Stimulated activated CD4-positive, alpha-beta T cell treated with anti-CD3 and anti-CD28 coated beads, Interleukin-4, amount 100 ng/mL, for 48 hours (primary cell): ENCODE measurements at regions not wholly inside any gene's neighbourhood (a gene's known extent, or its start where the extent isn't known, plus 50 kb on each side); places are given as distances from the start of the nearest gene placed in this dataset.
A peak's percentile ranks its signal among the peaks of the same experiment; 100 is the strongest.

Source experiments
- DNase-seq, 2 donors: peaks; one replicate each; pipeline ENCODE4 v3.0.0-alpha.2; 2020; ENCODE audit warnings: low read depth in 2 of 2

GRCh38 chr12:25058012-25058411, 109.1 kb upstream of the BCAT1 start:
- no peak for DNase-seq

- DNase-seq = no peak
These were observed 107.7 kb upstream of the BCAT1 start for GRCh38 chr12:25056486-25057130.

- no peak for DNase-seq
These were observed 107.1 kb upstream of the BCAT1 start for GRCh38 chr12:25056011-25056410.

- DNase-seq = peak in 1 of 2 donors; percentile 32
These were observed 105.9 kb upstream of the BCAT1 start for GRCh38 chr12:25054783-25055144.

- no peak for DNase-seq
These were observed 105.3 kb upstream of the BCAT1 start for GRCh38 chr12:25054076-25054782.

- DNase-seq = no peak
These were observed 104.0 kb upstream of the BCAT1 start for GRCh38 chr12:25052914-25053211.

GRCh38 chr12:25052196-25052913, 103.5 kb upstream of the BCAT1 start:
- DNase-seq = no peak

- DNase-seq = peak in 1 of 2 donors; percentile 21
These were observed 102.8 kb upstream of the BCAT1 start for GRCh38 chr12:25051656-25052195.

- DNase-seq = no peak
These were observed 102.3 kb upstream of the BCAT1 start for GRCh38 chr12:25051171-25051570.

- DNase-seq = no peak
These were observed 97.0 kb upstream of the BCAT1 start for GRCh38 chr12:25045869-25046268.

- no peak for DNase-seq
These were observed 92.3 kb upstream of the BCAT1 start for GRCh38 chr12:25041006-25041741.

- no peak for DNase-seq
These were observed 91.7 kb upstream of the BCAT1 start for GRCh38 chr12:25040593-25040992.

GRCh38 chr12:25034676-25035075, 85.8 kb upstream of the BCAT1 start:
- no peak for DNase-seq

GRCh38 chr12:25025951-25026490, 77.1 kb upstream of the BCAT1 start:
- DNase-seq = no peak

- DNase-seq = no peak
These were observed 76.4 kb upstream of the BCAT1 start for GRCh38 chr12:25025260-25025659.

- no peak for DNase-seq
These were observed 74.9 kb upstream of the BCAT1 start for GRCh38 chr12:25023808-25024207.

- DNase-seq = no peak
These were observed 71.8 kb upstream of the BCAT1 start for GRCh38 chr12:25020621-25021243.

- no peak for DNase-seq
These were observed 69.2 kb upstream of the BCAT1 start for GRCh38 chr12:25018146-25018545.

GRCh38 chr12:25017336-25017735, 68.4 kb upstream of the BCAT1 start:
- no peak for DNase-seq

GRCh38 chr12:25014961-25015360, 66.1 kb upstream of the BCAT1 start:
- DNase-seq = no peak

- DNase-seq = no peak
These were observed 64.2 kb upstream of the BCAT1 start for GRCh38 chr12:25013061-25013460.
